SK-N-SH (cell line): ENCODE measurements at regions not wholly inside any gene's neighbourhood (a gene's known extent, or its start where the extent isn't known, plus 50 kb on each side); places are given as distances from the start of the nearest gene placed in this dataset.

Experiments
- CTCF ChIA-PET: fragments of 300-600, 350-600 bp; formaldehyde crosslinking; extraction: SDS; loops from one replicate; lab custom pipeline; 2021; lab: Yijun Ruan, JAX
- POLR2A ChIA-PET: fragments of 350-600 bp; sonication (Branson Sonifier 250); formaldehyde crosslinking; extraction: SDS; loops from one replicate; lab custom pipeline; 2020; ENCODE audit warnings: antibody characterized with exemption, inconsistent platforms; lab: Yijun Ruan, JAX
- DNase-seq: peaks from one replicate; pipeline ENCODE4 v3.0.0; 2012
- H2AFZ ChIP-seq: fragments of 200-600 bp; sonication (generic); 2 replicates; pipeline ENCODE4 v1.8.1; 2016; ENCODE audit warnings: antibody characterized with exemption, mild to moderate bottlenecking, low read depth
- H3F3A ChIP-seq: fragments of 200-600 bp; sonication (generic); replicated peaks from 2 replicates; pipeline ENCODE3; 2016; ENCODE audit warnings: antibody characterized with exemption, mild to moderate bottlenecking; ENCODE audit not compliant: insufficient read depth
- H3K27ac ChIP-seq, 2 experiments: fragments of 200-500 bp in 1 of 2; fragments of 200-600 bp in 1 of 2; sonication (Bioruptor generic) in 1 of 2; sonication (generic), shearing (Covaris generic) in 1 of 2; 2 replicates each; pipeline versions ENCODE4 v1.5.1 to v1.6.1; 2014 to 2016; ENCODE audit warnings: low read depth in 2 of 2, inconsistent platforms in 1 of 2, low read length in 1 of 2, mild to moderate bottlenecking in 1 of 2, mixed read lengths in 1 of 2
- H3K27me3 ChIP-seq: fragments of 200-600 bp; sonication (generic), shearing (Covaris generic); 2 replicates; pipeline ENCODE4 v1.6.1; 2016; ENCODE audit warnings: mixed run types; ENCODE audit not compliant: insufficient read depth
- H3K36me3 ChIP-seq, 2 experiments: fragments of 200-500 bp in 1 of 2; fragments of 200-600 bp in 1 of 2; sonication (Bioruptor generic) in 1 of 2; sonication (generic) in 1 of 2; replicated peaks in 1 of 2; 2 replicates each; pipeline versions ENCODE3 to v1.5.1; 2014 to 2016; ENCODE audit warnings: low read length in 1 of 2, mild to moderate bottlenecking in 1 of 2; ENCODE audit not compliant: insufficient read depth in 2 of 2, control insufficient read depth in 1 of 2
- H3K4me1 ChIP-seq, 2 experiments: fragments of 200-500 bp in 1 of 2; fragments of 200-600 bp in 1 of 2; sonication (Bioruptor generic) in 1 of 2; sonication (generic), shearing (Covaris generic) in 1 of 2; 2 replicates each; pipeline versions ENCODE4 v1.5.1 to v1.6.1; 2014 to 2016; ENCODE audit warnings: low read depth in 1 of 2, low read length in 1 of 2, mixed run types in 1 of 2; ENCODE audit not compliant: insufficient read depth in 2 of 2, control insufficient read depth in 1 of 2
- H3K4me2 ChIP-seq: fragments of 200-600 bp; sonication (generic), shearing (Covaris generic); 2 replicates; pipeline ENCODE4 v1.6.1; 2017; ENCODE audit warnings: mixed run types
- H3K4me3 ChIP-seq, 2 experiments: fragments of 200-500 bp in 1 of 2; fragments of 200-600 bp in 1 of 2; sonication (Bioruptor generic) in 1 of 2; sonication (generic), shearing (Covaris generic) in 1 of 2; 2 replicates each; pipeline versions ENCODE4 v1.5.1 to v1.8.1; 2014 to 2016; ENCODE audit warnings: low read depth in 2 of 2, inconsistent platforms in 1 of 2, low read length in 1 of 2, mild to moderate bottlenecking in 1 of 2, mixed read lengths in 1 of 2, moderate library complexity in 1 of 2
- H3K79me2 ChIP-seq: fragments of 200-600 bp; sonication (generic); 2 replicates; pipeline ENCODE4 v1.8.1; 2017; ENCODE audit warnings: mild to moderate bottlenecking; ENCODE audit not compliant: insufficient read depth
- H3K9ac ChIP-seq: fragments of 200-600 bp; sonication (generic); 2 replicates; pipeline ENCODE4 v1.6.1; 2017; ENCODE audit warnings: mixed run types
- H3K9me2 ChIP-seq: fragments of 200-600 bp; sonication (generic); 2 replicates; pipeline ENCODE4 v1.6.1; 2017; ENCODE audit warnings: mixed run types
- H3K9me3 ChIP-seq: fragments of 200-600 bp; sonication (generic); 2 replicates; pipeline ENCODE4 v1.6.1; 2017; ENCODE audit warnings: mixed run types, mild to moderate bottlenecking, moderate library complexity
- H4K20me1 ChIP-seq: fragments of 200-600 bp; sonication (generic); 2 replicates; pipeline ENCODE4 v1.6.1; 2017; ENCODE audit warnings: mild to moderate bottlenecking, mixed run types; ENCODE audit not compliant: insufficient read depth
- CHD2 ChIP-seq: fragments of 150-350 bp; IDR thresholded peaks from 2 replicates; pipeline ENCODE4 v1.6.1; 2018; ENCODE audit warnings: low read length; ENCODE audit not compliant: partially characterized antibody
- EP300 ChIP-seq, 2 experiments: IDR thresholded peaks; 2 replicates each; pipeline versions ENCODE4 v1.4.0 to v1.6.1; 2012; ENCODE audit warnings: borderline replicate concordance in 1 of 2, low read depth in 1 of 2, low read length in 1 of 2
- FOSL2 ChIP-seq: IDR thresholded peaks from 2 replicates; pipeline ENCODE4 v1.4.0; 2012; ENCODE audit warnings: low read depth, mild to moderate bottlenecking, moderate library complexity, borderline replicate concordance
- FOXM1 ChIP-seq: IDR thresholded peaks from 2 replicates; pipeline ENCODE4 v1.4.0; 2012; ENCODE audit warnings: low read depth, mild to moderate bottlenecking
- MEF2A ChIP-seq: IDR thresholded peaks from 2 replicates; pipeline ENCODE4 v1.4.0; 2012; ENCODE audit warnings: low read depth, borderline replicate concordance
- MXI1 ChIP-seq: IDR thresholded peaks from 2 replicates; pipeline ENCODE4 v1.6.1; 2012; ENCODE audit warnings: mild to moderate bottlenecking, low read depth, low read length, improper control_type of control experiment
- NFIC ChIP-seq: IDR thresholded peaks from 2 replicates; pipeline ENCODE4 v1.4.0; 2012; ENCODE audit warnings: borderline replicate concordance
- RAD21 ChIP-seq: IDR thresholded peaks from 2 replicates; pipeline ENCODE4 v1.6.1; 2012; ENCODE audit warnings: mild to moderate bottlenecking, low read length
- RCOR1 ChIP-seq: fragments of 150-350 bp; IDR thresholded peaks from 2 replicates; pipeline ENCODE4 v1.6.1; 2017; ENCODE audit warnings: antibody characterized with exemption, low read length
- SMC3 ChIP-seq: IDR thresholded peaks from 2 replicates; pipeline ENCODE4 v1.6.1; 2012; ENCODE audit warnings: low read depth, low read length, improper control_type of control experiment
- WGBS: methylation state at CpG from one replicate; pipeline ENCODE4 v1.1.6; 2017; ENCODE audit warnings: low lambda C conversion rate; 5-methylcytosine and 5-hydroxymethylcytosine counted together
- TF ChIP-seq, protein P1 (sequence below): IDR thresholded peaks from 2 replicates; pipeline ENCODE4 v1.4.0; 2012; ENCODE audit warnings: low read depth, borderline replicate concordance
- TF ChIP-seq, protein P2 (sequence below): fragments of 200-600 bp; sonication (generic); IDR thresholded peaks from 2 replicates; pipeline ENCODE4 v1.6.1; 2017; ENCODE audit warnings: antibody characterized with exemption, mild to moderate bottlenecking, moderate library complexity
- TF ChIP-seq, protein P3 (sequence below): IDR thresholded peaks from 2 replicates; pipeline ENCODE4 v1.6.1; 2012; ENCODE audit warnings: mild to moderate bottlenecking, low read depth, low read length, moderate library complexity
- TF ChIP-seq, protein P4 (sequence below): IDR thresholded peaks from 2 replicates; pipeline ENCODE4 v1.4.0; 2012; ENCODE audit warnings: low read depth

DNA sequence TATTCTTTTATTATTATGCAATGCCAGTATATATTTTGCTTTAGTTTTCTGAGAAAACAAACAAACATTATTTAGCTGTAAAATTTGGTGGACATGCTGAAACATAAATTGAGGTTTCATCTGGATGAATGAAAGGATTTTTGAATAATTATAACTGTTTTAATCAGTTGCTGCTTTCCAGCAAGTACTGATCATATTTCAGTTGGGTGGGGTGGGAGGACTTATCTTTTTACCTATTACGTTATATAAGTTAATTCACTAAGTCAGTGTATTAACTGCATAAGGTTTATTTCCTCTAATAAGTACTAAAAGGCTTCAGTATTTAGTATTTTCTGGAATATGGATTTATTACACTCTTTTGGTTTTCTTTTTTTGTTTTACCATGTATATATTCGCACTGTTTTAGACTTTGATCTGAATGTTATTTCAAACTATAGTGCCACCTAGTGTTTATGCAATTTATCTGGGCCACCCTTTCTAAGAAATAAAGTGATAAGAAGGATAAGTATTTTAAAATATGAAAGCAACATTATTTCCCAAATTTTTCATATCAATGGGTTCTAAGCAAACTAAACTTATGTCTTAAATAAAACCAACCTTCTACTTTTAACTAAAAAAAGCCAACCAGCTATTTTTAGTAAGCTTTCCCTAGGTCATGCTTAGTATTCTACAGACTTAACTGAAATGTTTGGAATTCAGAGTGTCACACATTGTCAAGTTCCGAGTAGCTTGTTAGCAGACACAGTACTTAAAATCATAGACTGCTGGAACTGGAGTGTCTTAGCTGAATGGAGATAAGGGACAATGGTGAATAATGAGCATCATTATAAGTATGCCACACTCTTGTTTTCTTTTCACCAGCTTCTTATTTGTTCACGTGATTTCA, 105.4 kb upstream of the MCHR2 start:
- Histone ChIP-seq H3K27ac (no peak overlapping the region), H3K9ac (no peak overlapping the region), H3K9me3 (no peaks in the 10 kb centered on the region), H2AFZ (no peak overlapping the region), H3K4me1 (no peaks in the 10 kb centered on the region), H3K4me2 (no peak overlapping the region), H3K36me3 (no peaks in the 10 kb centered on the region), H4K20me1 (no peaks in the 10 kb centered on the region), H3K4me3 (no peak overlapping the region), H3K9me2 (no peaks in the 10 kb centered on the region), H3F3A (no peaks in the 10 kb centered on the region), H3K79me2 (no peaks in the 10 kb centered on the region), H3K27me3 (peaks cover 17% of the 10 kb centered on the region; the same call in 1 of the 2 replicates)
- DNase-seq: peak; percentile 4
- ChIA-PET CTCF (interaction anchor here (0.7 to 6.3 kb wide), 23 partner anchors 8 to 565 kb away, joined by 3 to 61 read pairs (median 4); partner anchors contain the start of gene SIM1), POLR2A (no interaction called here)
- WGBS: 3% methylated on average over 4 of the region's 4 CpGs
- TF ChIP-seq, protein P1, sequence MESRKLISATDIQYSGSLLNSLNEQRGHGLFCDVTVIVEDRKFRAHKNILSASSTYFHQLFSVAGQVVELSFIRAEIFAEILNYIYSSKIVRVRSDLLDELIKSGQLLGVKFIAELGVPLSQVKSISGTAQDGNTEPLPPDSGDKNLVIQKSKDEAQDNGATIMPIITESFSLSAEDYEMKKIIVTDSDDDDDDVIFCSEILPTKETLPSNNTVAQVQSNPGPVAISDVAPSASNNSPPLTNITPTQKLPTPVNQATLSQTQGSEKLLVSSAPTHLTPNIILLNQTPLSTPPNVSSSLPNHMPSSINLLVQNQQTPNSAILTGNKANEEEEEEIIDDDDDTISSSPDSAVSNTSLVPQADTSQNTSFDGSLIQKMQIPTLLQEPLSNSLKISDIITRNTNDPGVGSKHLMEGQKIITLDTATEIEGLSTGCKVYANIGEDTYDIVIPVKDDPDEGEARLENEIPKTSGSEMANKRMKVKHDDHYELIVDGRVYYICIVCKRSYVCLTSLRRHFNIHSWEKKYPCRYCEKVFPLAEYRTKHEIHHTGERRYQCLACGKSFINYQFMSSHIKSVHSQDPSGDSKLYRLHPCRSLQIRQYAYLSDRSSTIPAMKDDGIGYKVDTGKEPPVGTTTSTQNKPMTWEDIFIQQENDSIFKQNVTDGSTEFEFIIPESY: no peak
- TF ChIP-seq RAD21 (peak; percentile 55), MEF2A (no peak), NFIC (no peak), SMC3 (peak; percentile 39; the same call in 1 of the 2 replicates)
- TF ChIP-seq, protein P2, sequence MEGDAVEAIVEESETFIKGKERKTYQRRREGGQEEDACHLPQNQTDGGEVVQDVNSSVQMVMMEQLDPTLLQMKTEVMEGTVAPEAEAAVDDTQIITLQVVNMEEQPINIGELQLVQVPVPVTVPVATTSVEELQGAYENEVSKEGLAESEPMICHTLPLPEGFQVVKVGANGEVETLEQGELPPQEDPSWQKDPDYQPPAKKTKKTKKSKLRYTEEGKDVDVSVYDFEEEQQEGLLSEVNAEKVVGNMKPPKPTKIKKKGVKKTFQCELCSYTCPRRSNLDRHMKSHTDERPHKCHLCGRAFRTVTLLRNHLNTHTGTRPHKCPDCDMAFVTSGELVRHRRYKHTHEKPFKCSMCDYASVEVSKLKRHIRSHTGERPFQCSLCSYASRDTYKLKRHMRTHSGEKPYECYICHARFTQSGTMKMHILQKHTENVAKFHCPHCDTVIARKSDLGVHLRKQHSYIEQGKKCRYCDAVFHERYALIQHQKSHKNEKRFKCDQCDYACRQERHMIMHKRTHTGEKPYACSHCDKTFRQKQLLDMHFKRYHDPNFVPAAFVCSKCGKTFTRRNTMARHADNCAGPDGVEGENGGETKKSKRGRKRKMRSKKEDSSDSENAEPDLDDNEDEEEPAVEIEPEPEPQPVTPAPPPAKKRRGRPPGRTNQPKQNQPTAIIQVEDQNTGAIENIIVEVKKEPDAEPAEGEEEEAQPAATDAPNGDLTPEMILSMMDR: peak; percentile 81

DNA sequence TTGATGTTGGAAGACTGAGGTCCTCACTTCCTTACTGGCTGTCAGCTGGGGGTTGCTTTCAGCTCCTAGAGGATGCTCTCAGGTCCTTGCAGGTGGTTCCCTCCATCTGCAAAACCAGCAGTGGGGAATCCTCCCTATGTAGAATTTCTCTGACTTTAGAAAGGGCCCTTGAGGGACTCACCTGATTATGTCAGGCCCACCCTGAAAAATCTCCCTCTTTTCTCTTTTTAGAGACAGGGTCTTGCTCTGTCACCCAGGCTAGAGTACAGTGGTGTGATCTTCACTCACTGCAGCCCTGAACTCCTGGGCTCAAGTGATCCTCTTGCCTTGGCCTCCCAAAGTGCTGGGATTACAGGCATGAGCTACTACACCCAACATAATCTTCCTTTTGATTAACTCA, 102.9 kb upstream of the MCHR2 start:
- no peak overlapping the region for H3K27ac ChIP-seq
- ChIA-PET CTCF (interaction anchor here (0.9 to 6.3 kb wide), 4 partner anchors 10 to 560 kb away, joined by 3 to 32 read pairs (median 5); no protein-coding TSS in a partner anchor), POLR2A (no interaction called here)
- H3K27me3 ChIP-seq: peaks cover 18% of the 10 kb centered on the region; the same call in 1 of the 2 replicates
- H3K4me2 ChIP-seq: no peak overlapping the region
- no peaks in the 10 kb centered on the region for H3K36me3 ChIP-seq
- no peaks in the 10 kb centered on the region for H3K9me2 ChIP-seq
- no peaks in the 10 kb centered on the region for H3F3A ChIP-seq
- H3K79me2 ChIP-seq: no peaks in the 10 kb centered on the region
- H4K20me1 ChIP-seq: no peaks in the 10 kb centered on the region
- TF ChIP-seq FOSL2: no peak
- TF ChIP-seq MXI1: no peak
- no peak for TF ChIP-seq EP300 (IDR thresholded peaks at IDR 0.05; ENCODE audit: borderline replicate concordance in 1 of 2, low read depth in 1 of 2, low read length in 1 of 2)
- TF ChIP-seq, protein P3, sequence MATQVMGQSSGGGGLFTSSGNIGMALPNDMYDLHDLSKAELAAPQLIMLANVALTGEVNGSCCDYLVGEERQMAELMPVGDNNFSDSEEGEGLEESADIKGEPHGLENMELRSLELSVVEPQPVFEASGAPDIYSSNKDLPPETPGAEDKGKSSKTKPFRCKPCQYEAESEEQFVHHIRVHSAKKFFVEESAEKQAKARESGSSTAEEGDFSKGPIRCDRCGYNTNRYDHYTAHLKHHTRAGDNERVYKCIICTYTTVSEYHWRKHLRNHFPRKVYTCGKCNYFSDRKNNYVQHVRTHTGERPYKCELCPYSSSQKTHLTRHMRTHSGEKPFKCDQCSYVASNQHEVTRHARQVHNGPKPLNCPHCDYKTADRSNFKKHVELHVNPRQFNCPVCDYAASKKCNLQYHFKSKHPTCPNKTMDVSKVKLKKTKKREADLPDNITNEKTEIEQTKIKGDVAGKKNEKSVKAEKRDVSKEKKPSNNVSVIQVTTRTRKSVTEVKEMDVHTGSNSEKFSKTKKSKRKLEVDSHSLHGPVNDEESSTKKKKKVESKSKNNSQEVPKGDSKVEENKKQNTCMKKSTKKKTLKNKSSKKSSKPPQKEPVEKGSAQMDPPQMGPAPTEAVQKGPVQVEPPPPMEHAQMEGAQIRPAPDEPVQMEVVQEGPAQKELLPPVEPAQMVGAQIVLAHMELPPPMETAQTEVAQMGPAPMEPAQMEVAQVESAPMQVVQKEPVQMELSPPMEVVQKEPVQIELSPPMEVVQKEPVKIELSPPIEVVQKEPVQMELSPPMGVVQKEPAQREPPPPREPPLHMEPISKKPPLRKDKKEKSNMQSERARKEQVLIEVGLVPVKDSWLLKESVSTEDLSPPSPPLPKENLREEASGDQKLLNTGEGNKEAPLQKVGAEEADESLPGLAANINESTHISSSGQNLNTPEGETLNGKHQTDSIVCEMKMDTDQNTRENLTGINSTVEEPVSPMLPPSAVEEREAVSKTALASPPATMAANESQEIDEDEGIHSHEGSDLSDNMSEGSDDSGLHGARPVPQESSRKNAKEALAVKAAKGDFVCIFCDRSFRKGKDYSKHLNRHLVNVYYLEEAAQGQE: no peak
- TF ChIP-seq CHD2: no peak
- TF ChIP-seq, protein P4, sequence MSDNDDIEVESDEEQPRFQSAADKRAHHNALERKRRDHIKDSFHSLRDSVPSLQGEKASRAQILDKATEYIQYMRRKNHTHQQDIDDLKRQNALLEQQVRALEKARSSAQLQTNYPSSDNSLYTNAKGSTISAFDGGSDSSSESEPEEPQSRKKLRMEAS: no peak
- TF ChIP-seq MEF2A: no peak
- no peak for TF ChIP-seq FOXM1
- no peak for TF ChIP-seq RCOR1
- TF ChIP-seq NFIC: no peak
- H3K9me3 ChIP-seq: no peaks in the 10 kb centered on the region
- no peak overlapping the region for H3K9ac ChIP-seq
- H2AFZ ChIP-seq: no peak overlapping the region
- DNase-seq: no peak
- no peaks in the 10 kb centered on the region for H3K4me1 ChIP-seq
- no peak overlapping the region for H3K4me3 ChIP-seq
